H1 (cell line): ENCODE measurements at regions not wholly inside any gene's neighbourhood (a gene's known extent, or its start where the extent isn't known, plus 50 kb on each side); places are given as distances from the start of the nearest gene placed in this dataset.

ENCODE experiments used
- SRF ChIP-seq: IDR thresholded peaks from 2 replicates; pipeline ENCODE4 v1.6.1; 2011; ENCODE audit warnings: mild to moderate bottlenecking, low read depth, low read length, moderate library complexity
- TAF7 ChIP-seq: optimal IDR thresholded peaks from 2 replicates; pipeline ENCODE3; 2011; ENCODE audit warnings: low read depth, mild to moderate bottlenecking, inconsistent platforms, low read length, moderate library complexity, borderline replicate concordance

GRCh38 chr2:21924640-21925285 lies 801.0 kb downstream of the TDRD15 start (continued):
- TF ChIP-seq TAF7 = no peak
- no peak for TF ChIP-seq SRF
